Left ventricle myocardium inferior (tissue), 1 donor: ENCODE measurements at regions not wholly inside any gene's neighbourhood (a gene's known extent, or its start where the extent isn't known, plus 50 kb on each side); places are given as distances from the start of the nearest gene placed in this dataset.

Source experiments
- DNase-seq: peaks from one replicate; pipeline ENCODE4 v3.0.0-alpha.2; 2020
- H3K27ac ChIP-seq: fragments of 200-600 bp; replicated peaks from 2 replicates; pipeline ENCODE4 v1.8.0; 2021
- H3K27me3 ChIP-seq: fragments of 200-600 bp; 2 replicates; pipeline ENCODE4 v1.8.0; 2021; ENCODE audit warnings: low read depth
- H3K36me3 ChIP-seq: fragments of 200-600 bp; 2 replicates; pipeline ENCODE4 v1.8.0; 2021
- H3K4me1 ChIP-seq: fragments of 200-600 bp; 2 replicates; pipeline ENCODE4 v1.8.0; 2021
- H3K4me3 ChIP-seq: fragments of 200-600 bp; 2 replicates; pipeline ENCODE4 v1.8.0; 2021; ENCODE audit warnings: mild to moderate bottlenecking, moderate library complexity
- H3K9me3 ChIP-seq: fragments of 200-600 bp; replicated peaks from 2 replicates; pipeline ENCODE4 v1.8.0; 2021
- intact Hi-C: fragments of 100-400 bp; cut with micrococcal nuclease; formaldehyde crosslinking; loops from one replicate; pipeline ENCODE4 v1.11.0; 2022
- TF ChIP-seq, protein P1 (sequence below): fragments of 200-600 bp; IDR thresholded peaks from 2 replicates; pipeline ENCODE4 v1.8.0; 2021; ENCODE audit warnings: antibody characterized with exemption, mild to moderate bottlenecking, borderline replicate concordance
- donor health status: DM: no; HTN: yes; CAD: no; lungs with severe emphysema.

DNA sequence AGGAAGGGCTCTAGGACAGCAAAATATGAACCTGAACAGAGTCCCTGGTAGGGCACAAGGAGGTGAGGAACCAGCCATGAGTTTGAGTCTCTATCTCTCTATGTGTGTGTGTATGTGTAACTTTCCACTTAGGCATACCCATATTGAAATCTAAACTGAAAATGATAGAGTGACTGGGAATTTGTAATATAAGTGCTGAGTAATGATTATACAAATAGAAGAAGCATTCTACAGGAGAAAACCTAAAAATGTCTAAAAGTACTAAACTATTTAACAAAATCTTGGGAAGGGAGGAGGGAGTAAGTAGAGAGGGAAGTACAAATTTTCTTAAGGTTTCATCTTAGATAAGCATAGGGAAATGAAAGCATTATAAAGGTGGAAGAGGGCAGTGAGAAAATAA is 97.1 kb upstream of the ZC3H12C start:
- Histone ChIP-seq H3K4me1 (no peaks in the 10 kb centered on the region), H3K4me3 (no peak overlapping the region), H3K27me3 (no peaks in the 10 kb centered on the region), H3K27ac (no peak overlapping the region), H3K9me3 (no peaks in the 10 kb centered on the region), H3K36me3 (no peaks in the 10 kb centered on the region)
- intact Hi-C loops: no loop called here
- TF ChIP-seq, protein P1, sequence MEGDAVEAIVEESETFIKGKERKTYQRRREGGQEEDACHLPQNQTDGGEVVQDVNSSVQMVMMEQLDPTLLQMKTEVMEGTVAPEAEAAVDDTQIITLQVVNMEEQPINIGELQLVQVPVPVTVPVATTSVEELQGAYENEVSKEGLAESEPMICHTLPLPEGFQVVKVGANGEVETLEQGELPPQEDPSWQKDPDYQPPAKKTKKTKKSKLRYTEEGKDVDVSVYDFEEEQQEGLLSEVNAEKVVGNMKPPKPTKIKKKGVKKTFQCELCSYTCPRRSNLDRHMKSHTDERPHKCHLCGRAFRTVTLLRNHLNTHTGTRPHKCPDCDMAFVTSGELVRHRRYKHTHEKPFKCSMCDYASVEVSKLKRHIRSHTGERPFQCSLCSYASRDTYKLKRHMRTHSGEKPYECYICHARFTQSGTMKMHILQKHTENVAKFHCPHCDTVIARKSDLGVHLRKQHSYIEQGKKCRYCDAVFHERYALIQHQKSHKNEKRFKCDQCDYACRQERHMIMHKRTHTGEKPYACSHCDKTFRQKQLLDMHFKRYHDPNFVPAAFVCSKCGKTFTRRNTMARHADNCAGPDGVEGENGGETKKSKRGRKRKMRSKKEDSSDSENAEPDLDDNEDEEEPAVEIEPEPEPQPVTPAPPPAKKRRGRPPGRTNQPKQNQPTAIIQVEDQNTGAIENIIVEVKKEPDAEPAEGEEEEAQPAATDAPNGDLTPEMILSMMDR: no peak
- no peak for DNase-seq

GRCh38 chr11:109998921-109999320 is 94.3 kb upstream of the ZC3H12C start:
- H3K4me1 ChIP-seq: no peaks in the 10 kb centered on the region
- no peak overlapping the region for H3K27ac ChIP-seq
- H3K4me3 ChIP-seq: no peak overlapping the region
- intact Hi-C loops: no loop called here
- DNase-seq: no peak
- H3K27me3 ChIP-seq: no peaks in the 10 kb centered on the region
- H3K36me3 ChIP-seq: no peaks in the 10 kb centered on the region
- H3K9me3 ChIP-seq: no peaks in the 10 kb centered on the region
- TF ChIP-seq, protein P1: no peak

GRCh38 chr11:110000031-110000502 is 93.1 kb upstream of the ZC3H12C start:
- intact Hi-C loops: no loop called here
- no peak overlapping the region for H3K4me3 ChIP-seq
- H3K4me1 ChIP-seq: no peaks in the 10 kb centered on the region
- H3K27ac ChIP-seq: no peak overlapping the region
- no peaks in the 10 kb centered on the region for H3K36me3 ChIP-seq
- TF ChIP-seq, protein P1: no peak
- DNase-seq: no peak
- H3K9me3 ChIP-seq: no peaks in the 10 kb centered on the region
- H3K27me3 ChIP-seq: no peaks in the 10 kb centered on the region

DNA sequence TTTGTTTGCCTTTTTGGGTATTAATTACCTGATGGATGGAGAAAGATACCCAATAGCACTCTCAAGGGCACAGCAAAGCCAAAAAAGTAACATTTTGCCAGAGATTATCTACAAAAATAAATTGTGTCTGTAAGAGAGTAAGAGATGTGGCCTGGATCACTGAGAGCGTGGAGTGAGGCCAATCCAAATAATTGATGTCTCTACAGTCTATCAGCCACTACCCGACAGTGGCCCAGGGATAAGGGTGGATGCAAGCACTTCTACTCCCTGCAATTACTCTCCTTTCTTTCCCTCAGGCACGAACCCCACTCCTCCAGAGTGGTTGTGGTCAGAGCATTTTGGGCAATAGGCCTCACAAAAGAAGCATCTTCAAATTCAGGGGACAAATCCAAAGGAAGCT is 92.3 kb upstream of the ZC3H12C start:
- TF ChIP-seq, protein P1: no peak
- Histone ChIP-seq H3K27ac (no peak overlapping the region), H3K36me3 (no peaks in the 10 kb centered on the region), H3K4me1 (no peaks in the 10 kb centered on the region), H3K4me3 (no peak overlapping the region), H3K27me3 (no peaks in the 10 kb centered on the region), H3K9me3 (no peaks in the 10 kb centered on the region)
- intact Hi-C loops: no loop called here
- DNase-seq: no peak

- intact Hi-C loops: no loop called here
- no peaks in the 10 kb centered on the region for H3K36me3 ChIP-seq
- no peaks in the 10 kb centered on the region for H3K9me3 ChIP-seq
- H3K4me1 ChIP-seq: no peaks in the 10 kb centered on the region
- DNase-seq: no peak
- TF ChIP-seq, protein P1: no peak
- no peak overlapping the region for H3K4me3 ChIP-seq
- no peak overlapping the region for H3K27ac ChIP-seq
- H3K27me3 ChIP-seq: no peaks in the 10 kb centered on the region
Observed at GRCh38 chr11:110003426-110003825, 89.8 kb upstream of the ZC3H12C start.

GRCh38 chr11:110011595-110011994 is 81.6 kb upstream of the ZC3H12C start:
- Histone ChIP-seq H3K9me3 (peaks cover 25% of the 10 kb centered on the region), H3K4me3 (no peak overlapping the region), H3K27me3 (no peaks in the 10 kb centered on the region), H3K27ac (no peak overlapping the region), H3K36me3 (no peaks in the 10 kb centered on the region), H3K4me1 (no peaks in the 10 kb centered on the region)
- intact Hi-C loops: no loop called here
- no peak for DNase-seq
- TF ChIP-seq, protein P1: no peak
